CD4-positive, alpha-beta T cell (primary cell): ENCODE measurements at regions not wholly inside any gene's neighbourhood (a gene's known extent, or its start where the extent isn't known, plus 50 kb on each side); places are given as distances from the start of the nearest gene placed in this dataset.
A peak's percentile ranks its signal among the peaks of the same experiment; 100 is the strongest.

ENCODE experiments used
- ATAC-seq: fragments of 200-7000 bp; cut with Tn5 transposase; one replicate; pipeline ENCODE4 v1.10.0; 2022; ENCODE audit warnings: mild to moderate bottlenecking; ENCODE audit not compliant: poor library complexity
- CTCF ChIA-PET: fragments of 350-600 bp; sonication (Branson Sonifier 250); formaldehyde crosslinking; loops from one replicate; lab custom pipeline; 2021; ENCODE audit warnings: antibody characterized with exemption, inconsistent platforms; lab: Charles Lee
- POLR2A ChIA-PET: fragments of 350-600 bp; sonication (Branson Sonifier 250); formaldehyde crosslinking; loops from one replicate; lab custom pipeline; 2021; ENCODE audit warnings: antibody characterized with exemption, inconsistent platforms; lab: Charles Lee
- DNase-seq, 14 experiments: peaks; one replicate each; pipeline ENCODE4 v3.0.0-alpha.2; 2013 to 2020; ENCODE audit warnings: mixed read lengths in 2 of 14
- H3K27ac ChIP-seq, 2 donors: one replicate each; pipeline versions ENCODE4 v1.5.1 to v1.7.0; 2013; ENCODE audit warnings: low read length in 2 of 2, low read depth in 1 of 2, mild to moderate bottlenecking in 1 of 2
- H3K27me3 ChIP-seq, 2 experiments: 1 replicate in 1 of 2; 2 replicates in 1 of 2; pipeline versions ENCODE4 v1.6.1 to v1.7.0; 2013; ENCODE audit warnings: low read length in 2 of 2, control low read depth in 1 of 2, mild to moderate bottlenecking in 1 of 2, moderate library complexity in 1 of 2; ENCODE audit not compliant: insufficient read depth in 2 of 2, control insufficient read depth in 1 of 2
- H3K36me3 ChIP-seq: one replicate; pipeline ENCODE4 v1.6.1; 2013; ENCODE audit warnings: low read length, control low read depth; ENCODE audit not compliant: insufficient read depth
- H3K4me1 ChIP-seq: one replicate; pipeline ENCODE4 v1.6.1; 2013; ENCODE audit warnings: low read length, control low read depth; ENCODE audit not compliant: insufficient read depth
- H3K4me3 ChIP-seq: one replicate; pipeline ENCODE4 v1.5.1; 2013; ENCODE audit warnings: mild to moderate bottlenecking, low read length, moderate library complexity
- H3K9me3 ChIP-seq, 2 experiments: 1 replicate in 1 of 2; 2 replicates in 1 of 2; pipeline versions ENCODE4 v1.6.1 to v1.7.0; 2013; ENCODE audit warnings: low read length in 2 of 2, mild to moderate bottlenecking in 2 of 2, control low read depth in 1 of 2, moderate library complexity in 1 of 2; ENCODE audit not compliant: control insufficient read depth in 1 of 2, insufficient read depth in 1 of 2
- H3K27ac Mint-ChIP-seq: one replicate; pipeline ENCODE4 v1.8.0; 2020; ENCODE audit warnings: mixed read lengths
- H3K27me3 Mint-ChIP-seq: one replicate; pipeline ENCODE4 v1.8.0; 2021; ENCODE audit warnings: mixed read lengths
- H3K36me3 Mint-ChIP-seq: one replicate; pipeline ENCODE4 v1.8.0; 2021; ENCODE audit warnings: low read depth, mixed read lengths
- H3K4me1 Mint-ChIP-seq: one replicate; pipeline ENCODE4 v1.8.0; 2021; ENCODE audit warnings: low read depth, mixed read lengths
- H3K4me3 Mint-ChIP-seq: one replicate; pipeline ENCODE4 v1.8.0; 2020; ENCODE audit warnings: mild to moderate bottlenecking, mixed read lengths
- H3K9me3 Mint-ChIP-seq: one replicate; pipeline ENCODE4 v1.8.0; 2020; ENCODE audit warnings: mixed read lengths
- intact Hi-C, 2 experiments: fragments of 100-400 bp; cut with DNase I in 1 of 2; cut with micrococcal nuclease in 1 of 2; formaldehyde crosslinking; loops; one replicate each; pipeline versions ENCODE4 v1.15.1 to v1.9.0; 2023 to 2025; cut with DNase I, micrococcal nuclease
- TF ChIP-seq, protein P1 (sequence below): fragments of 200-600 bp; IDR thresholded peaks from one replicate; pipeline ENCODE4 v1.8.0; 2022; ENCODE audit warnings: antibody characterized with exemption, mild to moderate bottlenecking

DNA sequence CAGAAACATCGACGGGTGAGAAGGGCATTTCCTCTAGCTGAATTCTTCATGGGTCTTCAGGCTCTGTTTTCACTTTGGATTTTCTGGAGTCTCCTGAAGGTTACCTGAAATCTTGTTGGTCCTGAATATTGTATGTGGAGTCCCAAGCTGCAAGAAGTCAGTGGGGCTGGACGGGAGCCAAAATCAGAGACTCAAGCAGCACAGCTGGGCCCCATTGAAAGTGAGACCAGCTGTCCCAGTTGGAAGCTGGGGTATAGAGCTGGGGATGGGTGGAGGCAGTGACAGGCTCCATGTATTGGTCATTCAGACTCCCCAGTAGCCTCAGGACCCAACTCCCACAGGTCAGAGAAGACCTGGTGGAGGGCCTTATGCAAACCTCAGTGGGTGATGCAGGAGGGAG is 111.3 kb upstream of the MLN start:
- ChIA-PET POLR2A (interaction anchor here (0.5 to 2.7 kb wide), 5 partner anchors 11 to 960 kb away, joined by 3 to 29 read pairs (median 3); no protein-coding TSS in a partner anchor), CTCF (no interaction called here)
- H3K4me1 Mint-ChIP-seq, result peaks cover 59% of the 10 kb centered on the region
- intact Hi-C loops, result no loop called here
- H3K27me3 Mint-ChIP-seq, result no peaks in the 10 kb centered on the region
- Histone ChIP-seq H3K36me3 (no peaks in the 10 kb centered on the region), H3K4me1 (peaks cover 52% of the 10 kb centered on the region), H3K27me3 (no peaks in the 10 kb centered on the region), H3K4me3 (no peak overlapping the region), H3K9me3 (no peaks in the 10 kb centered on the region), H3K27ac (no peak overlapping the region)
- ATAC-seq (peak; percentile 21), DNase-seq (peak in 4 of 14 experiments; percentile 22 to 43 (median 38))
- H3K9me3 Mint-ChIP-seq, result no peaks in the 10 kb centered on the region
- TF ChIP-seq, protein P1, sequence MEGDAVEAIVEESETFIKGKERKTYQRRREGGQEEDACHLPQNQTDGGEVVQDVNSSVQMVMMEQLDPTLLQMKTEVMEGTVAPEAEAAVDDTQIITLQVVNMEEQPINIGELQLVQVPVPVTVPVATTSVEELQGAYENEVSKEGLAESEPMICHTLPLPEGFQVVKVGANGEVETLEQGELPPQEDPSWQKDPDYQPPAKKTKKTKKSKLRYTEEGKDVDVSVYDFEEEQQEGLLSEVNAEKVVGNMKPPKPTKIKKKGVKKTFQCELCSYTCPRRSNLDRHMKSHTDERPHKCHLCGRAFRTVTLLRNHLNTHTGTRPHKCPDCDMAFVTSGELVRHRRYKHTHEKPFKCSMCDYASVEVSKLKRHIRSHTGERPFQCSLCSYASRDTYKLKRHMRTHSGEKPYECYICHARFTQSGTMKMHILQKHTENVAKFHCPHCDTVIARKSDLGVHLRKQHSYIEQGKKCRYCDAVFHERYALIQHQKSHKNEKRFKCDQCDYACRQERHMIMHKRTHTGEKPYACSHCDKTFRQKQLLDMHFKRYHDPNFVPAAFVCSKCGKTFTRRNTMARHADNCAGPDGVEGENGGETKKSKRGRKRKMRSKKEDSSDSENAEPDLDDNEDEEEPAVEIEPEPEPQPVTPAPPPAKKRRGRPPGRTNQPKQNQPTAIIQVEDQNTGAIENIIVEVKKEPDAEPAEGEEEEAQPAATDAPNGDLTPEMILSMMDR, result no peak
- H3K27ac Mint-ChIP-seq, result peak overlapping the region; percentile 71
- H3K36me3 Mint-ChIP-seq, result no peaks in the 10 kb centered on the region
- H3K4me3 Mint-ChIP-seq, result peak overlapping the region; percentile 81

DNA sequence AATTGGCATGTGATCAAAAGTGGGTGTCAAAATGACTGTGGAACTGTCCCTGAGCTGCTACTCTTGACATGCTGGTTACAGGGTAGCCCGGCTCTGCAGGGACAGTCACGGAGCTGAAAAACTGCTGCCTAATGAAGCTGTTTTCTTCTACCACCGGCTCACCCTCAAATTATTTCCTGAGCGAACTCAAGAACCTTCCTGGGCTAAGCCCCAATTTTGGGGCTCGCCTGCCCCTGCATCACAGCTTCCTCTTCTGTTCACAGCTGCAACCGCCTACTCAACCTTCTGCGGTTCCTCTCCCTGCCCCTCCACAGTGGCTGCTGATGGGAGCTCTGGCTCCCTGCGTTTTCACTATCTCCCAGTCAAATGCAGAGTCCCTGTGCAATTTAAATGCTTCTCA is 110.8 kb upstream of the MLN start:
- Histone ChIP-seq H3K4me3 (peak overlapping the region; percentile 10), H3K4me1 (peaks cover 57% of the 10 kb centered on the region), H3K27ac (peak overlapping the region in 1 of 2 donors; percentile 55), H3K36me3 (no peaks in the 10 kb centered on the region), H3K9me3 (no peaks in the 10 kb centered on the region), H3K27me3 (no peaks in the 10 kb centered on the region)
- intact Hi-C loops, result loop anchor here in 1 of 2 experiments (1.0 kb wide), 1 partner anchor 9 kb away; no protein-coding TSS in a partner anchor
- Mint-ChIP-seq H3K27me3 (no peaks in the 10 kb centered on the region), H3K9me3 (no peaks in the 10 kb centered on the region), H3K27ac (peak overlapping the region; percentile 71), H3K36me3 (no peaks in the 10 kb centered on the region), H3K4me1 (peaks cover 63% of the 10 kb centered on the region), H3K4me3 (peak overlapping the region; percentile 81)
- ATAC-seq, result peak; percentile 92
- ChIA-PET CTCF (no interaction called here), POLR2A (interaction anchor here (0.5 to 2.7 kb wide), 5 partner anchors 10 to 960 kb away, joined by 3 to 29 read pairs (median 3); no protein-coding TSS in a partner anchor)
- DNase-seq, result peak in 13 of 14 experiments; percentile 24 to 75 (median 45)
- TF ChIP-seq, protein P1, result no peak

DNA sequence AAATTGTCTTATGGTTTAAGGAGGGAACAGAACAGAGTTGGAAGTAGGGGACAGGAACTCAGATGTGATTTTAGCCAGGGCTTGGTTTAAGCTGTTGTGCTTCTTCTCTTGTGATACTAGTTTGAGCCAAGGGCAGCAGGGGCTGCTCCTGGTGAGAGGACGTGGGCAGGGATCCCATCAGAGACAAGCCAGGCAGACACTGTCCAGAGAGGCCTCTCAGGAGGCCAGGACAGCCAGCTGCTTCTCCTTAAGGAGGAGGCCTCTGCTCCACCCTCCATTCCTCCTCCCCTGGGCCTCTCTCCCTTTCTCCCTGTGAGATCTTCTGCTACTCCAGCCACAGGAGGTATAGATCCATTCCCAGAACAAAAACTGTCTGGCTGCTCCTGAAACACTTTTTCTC is 108.4 kb upstream of the MLN start:
- Mint-ChIP-seq H3K36me3 (no peaks in the 10 kb centered on the region), H3K27ac (no peak overlapping the region), H3K9me3 (no peaks in the 10 kb centered on the region), H3K4me1 (peaks cover 82% of the 10 kb centered on the region), H3K27me3 (no peaks in the 10 kb centered on the region), H3K4me3 (no peak overlapping the region)
- ATAC-seq, result no peak
- TF ChIP-seq, protein P1, result no peak
- Histone ChIP-seq H3K27me3 (no peaks in the 10 kb centered on the region), H3K36me3 (no peaks in the 10 kb centered on the region), H3K4me1 (peaks cover 81% of the 10 kb centered on the region), H3K27ac (no peak overlapping the region), H3K9me3 (no peaks in the 10 kb centered on the region), H3K4me3 (no peak overlapping the region)
- no peak for DNase-seq
- ChIA-PET CTCF (no interaction called here), POLR2A (no interaction called here)
- intact Hi-C loops, result no loop called here
